HEK293 (cell line): ENCODE measurements at regions not wholly inside any gene's neighbourhood (a gene's known extent, or its start where the extent isn't known, plus 50 kb on each side); places are given as distances from the start of the nearest gene placed in this dataset.

ENCODE experiments used
- REPIN1 ChIP-seq: fragments of 450-650 bp; formaldehyde crosslinking; IDR thresholded peaks from 2 replicates; pipeline ENCODE4 v1.5.1; 2017; ENCODE audit warnings: missing biosample characterization, missing genetic modification characterization, low read depth
- ZEB2 ChIP-seq: fragments of 450-650 bp; formaldehyde crosslinking; IDR thresholded peaks from 2 replicates; pipeline ENCODE4 v1.5.1; 2016; ENCODE audit warnings: missing biosample characterization, missing genetic modification characterization
- ZNF175 ChIP-seq: fragments of 450-650 bp; formaldehyde crosslinking; IDR thresholded peaks from 2 replicates; pipeline ENCODE4 v1.5.1; 2016; ENCODE audit warnings: missing biosample characterization, missing genetic modification characterization
- TF ChIP-seq, protein P1 (sequence below): fragments of 450-650 bp; formaldehyde crosslinking; IDR thresholded peaks from 2 replicates; pipeline ENCODE4 v1.5.1; 2016; ENCODE audit warnings: missing biosample characterization, missing genetic modification characterization

DNA sequence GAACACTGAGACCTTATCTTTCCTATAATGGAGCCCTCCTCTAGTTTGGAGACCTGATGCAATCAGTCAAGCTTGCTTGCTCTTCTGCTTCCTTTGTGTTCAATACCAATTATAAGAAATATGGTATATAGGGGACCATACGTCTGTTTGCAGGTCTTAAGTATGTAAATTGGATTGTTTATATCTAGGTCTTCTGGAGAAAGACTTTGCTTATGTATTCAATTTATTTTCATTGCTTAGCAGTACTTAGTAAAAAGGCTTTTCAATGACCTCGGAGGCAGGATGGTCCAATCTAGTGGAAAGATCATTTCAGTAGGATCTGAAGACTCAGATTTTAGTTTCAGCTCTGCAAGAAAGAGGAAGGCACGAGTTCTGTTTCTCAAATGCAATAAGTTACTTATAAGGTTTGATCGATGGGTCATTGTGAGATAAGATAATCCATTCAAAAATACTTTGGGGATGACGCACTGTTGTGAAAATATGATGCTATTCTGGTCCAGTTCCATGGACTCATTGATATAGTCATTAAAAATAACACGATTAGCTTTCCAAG, 571.6 kb downstream of the SH2D4B start:
- no peak for TF ChIP-seq ZNF175 (tag by site-specific recombination)
- TF ChIP-seq REPIN1 (tag by site-specific recombination): no peak
- TF ChIP-seq, protein P1, sequence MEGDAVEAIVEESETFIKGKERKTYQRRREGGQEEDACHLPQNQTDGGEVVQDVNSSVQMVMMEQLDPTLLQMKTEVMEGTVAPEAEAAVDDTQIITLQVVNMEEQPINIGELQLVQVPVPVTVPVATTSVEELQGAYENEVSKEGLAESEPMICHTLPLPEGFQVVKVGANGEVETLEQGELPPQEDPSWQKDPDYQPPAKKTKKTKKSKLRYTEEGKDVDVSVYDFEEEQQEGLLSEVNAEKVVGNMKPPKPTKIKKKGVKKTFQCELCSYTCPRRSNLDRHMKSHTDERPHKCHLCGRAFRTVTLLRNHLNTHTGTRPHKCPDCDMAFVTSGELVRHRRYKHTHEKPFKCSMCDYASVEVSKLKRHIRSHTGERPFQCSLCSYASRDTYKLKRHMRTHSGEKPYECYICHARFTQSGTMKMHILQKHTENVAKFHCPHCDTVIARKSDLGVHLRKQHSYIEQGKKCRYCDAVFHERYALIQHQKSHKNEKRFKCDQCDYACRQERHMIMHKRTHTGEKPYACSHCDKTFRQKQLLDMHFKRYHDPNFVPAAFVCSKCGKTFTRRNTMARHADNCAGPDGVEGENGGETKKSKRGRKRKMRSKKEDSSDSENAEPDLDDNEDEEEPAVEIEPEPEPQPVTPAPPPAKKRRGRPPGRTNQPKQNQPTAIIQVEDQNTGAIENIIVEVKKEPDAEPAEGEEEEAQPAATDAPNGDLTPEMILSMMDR (tag by site-specific recombination): no peak
- TF ChIP-seq ZEB2 (tag by site-specific recombination): no peak
